ENCODE measurements at regions not wholly inside any gene's neighbourhood (a gene's known extent, or its start where the extent isn't known, plus 50 kb on each side); places are given as distances from the start of the nearest gene placed in this dataset.

DNA sequence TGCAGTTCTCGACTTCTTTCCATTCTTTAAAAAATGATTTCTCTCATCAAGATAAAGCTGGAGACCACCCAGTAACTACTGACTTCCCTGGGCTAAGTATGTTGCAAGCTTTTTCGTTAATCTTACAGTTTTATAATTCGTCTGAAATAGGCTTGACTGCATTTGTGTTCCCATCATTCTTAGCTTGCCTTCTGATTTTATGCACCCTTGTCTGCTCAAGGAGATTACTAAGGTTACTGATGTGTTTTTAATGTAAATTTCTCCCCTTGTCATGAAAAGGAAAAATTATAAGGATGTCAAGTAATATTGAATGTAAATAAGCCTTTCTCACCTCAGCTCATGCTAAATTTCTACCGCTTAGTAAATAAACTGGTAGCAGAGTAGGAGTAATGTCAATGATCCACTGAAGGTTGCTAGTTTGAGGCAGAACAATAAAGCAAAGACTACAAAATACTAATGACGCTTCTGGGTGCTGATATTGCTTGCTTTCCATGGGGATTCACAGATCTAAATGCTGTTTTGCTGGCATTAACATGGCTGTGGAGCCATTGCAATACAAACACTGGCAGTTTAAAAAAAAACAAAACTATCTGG lies 91.9 kb upstream of the CDH20 start:
- Mint-ChIP-seq H3K4me1 (no peaks in the 10 kb centered on the region), H3K4me3 (no peak overlapping the region), H3K27me3 (ENCODE audit: low read depth) (no peaks in the 10 kb centered on the region), H3K9me3 (no peaks in the 10 kb centered on the region), H3K36me3 (ENCODE audit: low read depth) (no peaks in the 10 kb centered on the region), H3K27ac (no peak overlapping the region)
- TF ChIP-seq CTCF (IDR thresholded peaks at IDR 0.05; ENCODE audit: unreplicated experiment in 3 of 3): no peak

DNA sequence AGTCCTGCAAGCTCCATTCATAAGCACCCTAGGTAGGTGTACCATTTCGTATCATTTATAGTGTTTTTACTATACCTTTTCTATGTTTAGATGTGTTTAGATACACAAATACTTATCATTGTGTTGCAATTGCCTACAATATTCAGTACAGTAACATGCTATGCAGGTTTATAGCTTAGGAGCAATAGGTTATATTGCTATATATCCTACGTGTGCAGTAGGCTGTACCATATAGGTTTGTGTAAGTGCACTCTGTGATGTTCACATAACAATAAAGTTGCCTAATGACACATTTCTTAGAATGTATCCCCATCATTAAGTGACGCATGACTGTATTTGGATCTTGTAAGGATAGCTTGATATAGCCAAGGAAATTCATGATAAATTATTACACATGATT lies 88.6 kb upstream of the CDH20 start:
- H3K36me3 Mint-ChIP-seq (ENCODE audit: low read depth): no peaks in the 10 kb centered on the region
- H3K9me3 Mint-ChIP-seq: no peaks in the 10 kb centered on the region
- no peak for TF ChIP-seq CTCF (IDR thresholded peaks at IDR 0.05; ENCODE audit: unreplicated experiment in 3 of 3)
- no peaks in the 10 kb centered on the region for H3K4me1 Mint-ChIP-seq
- no peaks in the 10 kb centered on the region for H3K27me3 Mint-ChIP-seq (ENCODE audit: low read depth)
- H3K27ac Mint-ChIP-seq: no peak overlapping the region
- no peak overlapping the region for H3K4me3 Mint-ChIP-seq

DNA sequence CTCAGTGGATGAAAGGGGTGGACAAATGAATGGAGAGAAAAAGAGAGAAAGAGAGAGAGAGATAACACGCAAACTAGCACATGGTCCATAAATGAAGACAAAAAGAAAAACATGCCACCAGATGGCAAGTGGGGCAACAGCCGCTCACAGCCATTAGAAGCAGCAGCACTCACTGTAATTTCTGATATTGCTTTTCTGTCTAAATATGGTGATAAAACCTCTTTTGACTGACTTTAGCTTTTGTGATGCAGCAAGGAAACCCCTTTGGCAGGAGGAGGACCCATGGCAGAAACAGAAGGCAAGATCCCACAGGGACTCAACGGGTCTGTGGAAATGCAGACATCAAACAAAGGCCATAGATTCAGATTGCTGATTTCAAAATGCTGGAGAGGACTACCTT lies 88.0 kb upstream of the CDH20 start:
- H3K27ac Mint-ChIP-seq: no peak overlapping the region
- no peaks in the 10 kb centered on the region for H3K4me1 Mint-ChIP-seq
- no peak overlapping the region for H3K4me3 Mint-ChIP-seq
- H3K9me3 Mint-ChIP-seq: no peaks in the 10 kb centered on the region
- H3K36me3 Mint-ChIP-seq (ENCODE audit: low read depth): no peaks in the 10 kb centered on the region
- no peak for TF ChIP-seq CTCF (IDR thresholded peaks at IDR 0.05; ENCODE audit: unreplicated experiment in 3 of 3)
- H3K27me3 Mint-ChIP-seq (ENCODE audit: low read depth): no peaks in the 10 kb centered on the region

DNA sequence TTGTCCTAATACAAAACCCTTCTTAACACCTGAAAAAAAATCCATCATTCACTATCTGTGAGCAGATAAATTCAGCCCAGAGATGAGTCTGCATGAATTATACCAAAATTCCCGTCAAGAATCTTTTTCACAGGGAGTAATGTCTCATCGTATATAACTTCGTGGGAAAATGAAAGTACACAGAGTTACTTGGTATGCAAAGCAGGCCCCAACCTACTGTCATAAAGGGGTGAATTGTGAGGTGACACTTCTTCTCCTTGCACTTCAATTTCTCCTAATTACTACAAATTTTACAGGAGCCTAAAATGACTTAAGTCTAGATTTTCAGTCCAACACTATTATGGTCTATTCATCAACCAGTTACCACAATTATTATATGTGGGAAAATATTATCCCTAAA lies 84.6 kb upstream of the CDH20 start:
- H3K4me3 Mint-ChIP-seq: no peak overlapping the region
- no peak for TF ChIP-seq CTCF (IDR thresholded peaks at IDR 0.05; ENCODE audit: unreplicated experiment in 3 of 3)
- no peaks in the 10 kb centered on the region for H3K27me3 Mint-ChIP-seq (ENCODE audit: low read depth)

GRCh38 chr18:61256291-61256690 lies 76.9 kb upstream of the CDH20 start:
- Mint-ChIP-seq H3K4me1 (no peaks in the 10 kb centered on the region), H3K27me3 (ENCODE audit: low read depth) (no peaks in the 10 kb centered on the region), H3K4me3 (no peak overlapping the region), H3K36me3 (ENCODE audit: low read depth) (no peaks in the 10 kb centered on the region), H3K9me3 (no peaks in the 10 kb centered on the region), H3K27ac (no peak overlapping the region)
- TF ChIP-seq CTCF (IDR thresholded peaks at IDR 0.05; ENCODE audit: unreplicated experiment in 3 of 3): no peak

More for the DNA sequence above, 84.6 kb upstream of the CDH20 start:
- H3K27ac Mint-ChIP-seq: no peak overlapping the region
- H3K36me3 Mint-ChIP-seq (ENCODE audit: low read depth): no peaks in the 10 kb centered on the region
- H3K4me1 Mint-ChIP-seq: no peaks in the 10 kb centered on the region
- no peaks in the 10 kb centered on the region for H3K9me3 Mint-ChIP-seq

- Mint-ChIP-seq H3K4me1 (no peaks in the 10 kb centered on the region), H3K27ac (no peak overlapping the region), H3K9me3 (peaks cover 11% of the 10 kb centered on the region), H3K27me3 (ENCODE audit: low read depth) (no peaks in the 10 kb centered on the region), H3K4me3 (no peak overlapping the region), H3K36me3 (ENCODE audit: low read depth) (no peaks in the 10 kb centered on the region)
- no peak for TF ChIP-seq CTCF (IDR thresholded peaks at IDR 0.05; ENCODE audit: unreplicated experiment in 3 of 3)
Measured at GRCh38 chr18:61261870-61262269, 71.4 kb upstream of the CDH20 start.

Data from nephron (organoid).